ENCODE measurements at regions not wholly inside any gene's neighbourhood (a gene's known extent, or its start where the extent isn't known, plus 50 kb on each side); places are given as distances from the start of the nearest gene placed in this dataset.

- TF ChIP-seq, protein P1, sequence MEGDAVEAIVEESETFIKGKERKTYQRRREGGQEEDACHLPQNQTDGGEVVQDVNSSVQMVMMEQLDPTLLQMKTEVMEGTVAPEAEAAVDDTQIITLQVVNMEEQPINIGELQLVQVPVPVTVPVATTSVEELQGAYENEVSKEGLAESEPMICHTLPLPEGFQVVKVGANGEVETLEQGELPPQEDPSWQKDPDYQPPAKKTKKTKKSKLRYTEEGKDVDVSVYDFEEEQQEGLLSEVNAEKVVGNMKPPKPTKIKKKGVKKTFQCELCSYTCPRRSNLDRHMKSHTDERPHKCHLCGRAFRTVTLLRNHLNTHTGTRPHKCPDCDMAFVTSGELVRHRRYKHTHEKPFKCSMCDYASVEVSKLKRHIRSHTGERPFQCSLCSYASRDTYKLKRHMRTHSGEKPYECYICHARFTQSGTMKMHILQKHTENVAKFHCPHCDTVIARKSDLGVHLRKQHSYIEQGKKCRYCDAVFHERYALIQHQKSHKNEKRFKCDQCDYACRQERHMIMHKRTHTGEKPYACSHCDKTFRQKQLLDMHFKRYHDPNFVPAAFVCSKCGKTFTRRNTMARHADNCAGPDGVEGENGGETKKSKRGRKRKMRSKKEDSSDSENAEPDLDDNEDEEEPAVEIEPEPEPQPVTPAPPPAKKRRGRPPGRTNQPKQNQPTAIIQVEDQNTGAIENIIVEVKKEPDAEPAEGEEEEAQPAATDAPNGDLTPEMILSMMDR (IDR thresholded peaks at IDR 0.05; ENCODE audit: low read depth, low read length, poor library complexity, severe bottlenecking): no peak
- TF ChIP-seq EZH2phosphoT487 (IDR thresholded peaks at IDR 0.05; ENCODE audit: borderline replicate concordance, low read length): no peak
Observed at GRCh38 chr6:105785066-105785811, 300.9 kb upstream of the PRDM1 start.

Data from DOHH2 (cell line).